CD4-positive, CD25-positive, alpha-beta regulatory T cell (primary cell): ENCODE measurements at regions not wholly inside any gene's neighbourhood (a gene's known extent, or its start where the extent isn't known, plus 50 kb on each side); places are given as distances from the start of the nearest gene placed in this dataset.
A peak's percentile ranks its signal among the peaks of the same experiment; 100 is the strongest.

ENCODE experiments used
- ATAC-seq, 2 donors: fragments of 150-1000 bp; cut with Tn5 transposase; one replicate each; pipeline ENCODE4 v1.10.0; 2021; ENCODE audit warnings: low read depth in 2 of 2, moderate number of reproducible peaks in 2 of 2, moderate library complexity in 1 of 2
- DNase-seq, 3 donors: peaks; one replicate each; pipeline versions ENCODE4 v3.0.0 to v3.0.0-alpha.2; 2012 to 2022; ENCODE audit warnings: mixed read lengths in 1 of 3
- H3K27ac ChIP-seq: one replicate; pipeline ENCODE4 v1.7.0; 2013; ENCODE audit warnings: mild to moderate bottlenecking, low read length; ENCODE audit not compliant: insufficient read depth, poor library complexity, severe bottlenecking
- H3K27me3 ChIP-seq: one replicate; pipeline ENCODE4 v1.7.0; 2013; ENCODE audit warnings: low read length; ENCODE audit not compliant: control insufficient read depth, insufficient read depth
- H3K36me3 ChIP-seq: one replicate; pipeline ENCODE4 v1.7.0; 2013; ENCODE audit warnings: mild to moderate bottlenecking, low read length, moderate library complexity; ENCODE audit not compliant: control insufficient read depth, insufficient read depth
- H3K4me1 ChIP-seq: 2 replicates; pipeline ENCODE4 v1.7.0; 2013; ENCODE audit warnings: mild to moderate bottlenecking, low read length; ENCODE audit not compliant: insufficient read depth, control insufficient read depth, poor library complexity, severe bottlenecking
- H3K4me3 ChIP-seq: one replicate; pipeline ENCODE4 v1.7.0; 2013; ENCODE audit warnings: low read depth, mild to moderate bottlenecking, low read length, moderate library complexity
- H3K9me3 ChIP-seq, 2 experiments: 1 replicate in 1 of 2; 2 replicates in 1 of 2; pipeline ENCODE4 v1.7.0; 2013; ENCODE audit warnings: low read length in 2 of 2, mild to moderate bottlenecking in 1 of 2, moderate library complexity in 1 of 2; ENCODE audit not compliant: control insufficient read depth in 2 of 2
- H3K27ac Mint-ChIP-seq, 3 donors: one replicate each; pipeline ENCODE4 v1.8.0; 2020 to 2022; ENCODE audit warnings: mild to moderate bottlenecking in 3 of 3, mixed read lengths in 3 of 3, moderate library complexity in 2 of 3
- H3K27me3 Mint-ChIP-seq: one replicate; pipeline ENCODE4 v1.8.0; 2022; ENCODE audit warnings: mild to moderate bottlenecking, mixed read lengths
- H3K36me3 Mint-ChIP-seq: one replicate; pipeline ENCODE4 v1.8.0; 2020; ENCODE audit warnings: mixed read lengths
- H3K4me1 Mint-ChIP-seq, 4 donors: one replicate each; pipeline ENCODE4 v1.8.0; 2020 to 2022; ENCODE audit warnings: mixed read lengths in 4 of 4, mild to moderate bottlenecking in 1 of 4
- H3K4me3 Mint-ChIP-seq, 4 donors: one replicate each; pipeline ENCODE4 v1.8.0; 2020 to 2022; ENCODE audit warnings: mild to moderate bottlenecking in 4 of 4, mixed read lengths in 4 of 4, moderate library complexity in 3 of 4
- H3K9me3 Mint-ChIP-seq, 7 donors: one replicate each; pipeline ENCODE4 v1.8.0; 2020 to 2022; ENCODE audit warnings: mixed read lengths in 7 of 7, mild to moderate bottlenecking in 3 of 7, moderate library complexity in 2 of 7

DNA sequence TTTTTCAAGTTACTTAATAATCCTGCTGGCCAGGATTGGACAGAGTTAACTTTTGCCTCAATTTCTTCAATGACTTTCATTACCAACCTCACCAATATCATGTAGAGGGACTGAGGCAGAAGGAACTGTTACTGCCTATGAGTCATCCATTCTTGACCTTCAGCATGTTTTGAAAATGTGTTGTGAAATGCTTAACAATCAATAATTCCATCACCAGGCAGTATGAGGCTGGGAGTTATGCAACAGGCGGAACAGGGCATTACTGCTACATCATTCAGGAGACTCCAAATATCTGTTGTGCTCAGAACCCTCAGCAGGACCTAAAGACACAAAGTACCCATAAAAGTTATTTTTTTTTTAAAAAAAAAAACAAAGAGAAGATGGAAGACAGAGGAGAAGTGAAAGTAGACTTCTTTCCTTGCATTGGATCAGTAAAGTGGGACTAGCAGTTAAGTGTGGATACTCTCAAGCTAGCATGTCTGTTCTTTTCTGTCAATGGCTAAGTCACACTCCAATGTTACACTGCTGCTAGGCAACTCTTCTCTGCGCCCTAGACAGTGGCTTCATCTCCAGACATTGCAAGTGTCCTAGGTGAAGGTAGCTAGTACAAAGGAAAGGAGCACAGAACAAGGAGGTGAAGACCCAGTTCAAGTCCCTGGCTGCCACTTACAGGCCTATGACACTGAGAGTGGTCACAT, 184.9 kb upstream of the LPP start:
- no peak overlapping the region for H3K4me3 ChIP-seq
- Mint-ChIP-seq H3K4me3 (no peak overlapping the region), H3K27me3 (no peaks in the 10 kb centered on the region), H3K36me3 (no peaks in the 10 kb centered on the region), H3K4me1 (peaks cover 2 to 10% (median 4%) of the 10 kb centered on the region in 4 donors), H3K9me3 (no peaks in the 10 kb centered on the region), H3K27ac (no peak overlapping the region)
- peaks cover 7% of the 10 kb centered on the region for H3K4me1 ChIP-seq
- ATAC-seq (no peak), DNase-seq (no peak)
- no peak overlapping the region for H3K27ac ChIP-seq
- H3K9me3 ChIP-seq: no peaks in the 10 kb centered on the region
- H3K36me3 ChIP-seq: no peaks in the 10 kb centered on the region
- H3K27me3 ChIP-seq: no peaks in the 10 kb centered on the region

DNA sequence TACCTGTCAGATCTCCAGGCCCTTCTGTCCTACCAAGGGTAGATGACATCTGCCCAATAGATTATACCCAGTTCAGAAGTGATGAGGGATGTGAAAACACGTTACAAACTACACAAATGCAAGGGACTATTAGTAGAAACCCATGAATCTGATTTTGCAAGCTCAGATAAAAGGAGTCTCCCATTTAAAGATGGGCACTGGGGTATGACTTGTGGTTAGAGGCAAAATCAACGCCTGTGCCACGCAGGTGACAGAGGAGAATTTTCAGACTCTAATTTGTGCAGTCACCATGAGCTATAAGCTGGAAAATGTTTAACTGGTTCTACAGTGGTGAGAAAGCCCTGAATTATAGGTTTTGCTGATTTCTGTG, 184.4 kb upstream of the LPP start:
- Histone ChIP-seq H3K27ac (no peak overlapping the region), H3K4me1 (peaks cover 12% of the 10 kb centered on the region), H3K4me3 (no peak overlapping the region), H3K27me3 (no peaks in the 10 kb centered on the region), H3K36me3 (no peaks in the 10 kb centered on the region), H3K9me3 (no peaks in the 10 kb centered on the region)
- Mint-ChIP-seq H3K36me3 (no peaks in the 10 kb centered on the region), H3K9me3 (no peaks in the 10 kb centered on the region), H3K4me1 (peaks cover 7 to 15% (median 9%) of the 10 kb centered on the region in 4 donors), H3K27ac (no peak overlapping the region), H3K27me3 (no peaks in the 10 kb centered on the region), H3K4me3 (no peak overlapping the region)
- DNase-seq (no peak), ATAC-seq (no peak)

DNA sequence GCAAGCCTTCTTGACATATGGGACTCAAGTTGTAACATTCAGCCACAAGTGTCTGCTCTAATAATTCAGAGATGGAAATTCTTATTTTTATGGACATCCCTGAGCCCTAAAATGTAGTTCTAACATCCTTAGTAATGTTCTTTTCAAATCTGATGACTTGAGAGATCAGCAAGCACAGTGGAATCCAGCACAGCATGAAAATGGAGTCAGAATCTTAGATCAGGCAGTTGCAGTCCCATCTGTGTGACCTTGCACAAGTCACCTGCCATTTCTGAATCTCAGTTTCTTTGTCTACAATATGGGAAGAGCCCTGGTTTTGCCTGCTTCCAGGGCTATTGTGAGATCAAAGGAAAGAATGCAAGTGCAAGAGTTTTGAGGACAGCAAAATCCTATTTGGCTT, 183.9 kb upstream of the LPP start:
- no peak overlapping the region for H3K4me3 ChIP-seq
- Mint-ChIP-seq H3K27me3 (no peaks in the 10 kb centered on the region), H3K27ac (no peak overlapping the region), H3K36me3 (no peaks in the 10 kb centered on the region), H3K4me3 (no peak overlapping the region), H3K9me3 (peaks cover 0 to under 1% (median 0%) of the 10 kb centered on the region in 7 donors), H3K4me1 (peaks cover 13 to 20% (median 14%) of the 10 kb centered on the region in 4 donors)
- H3K9me3 ChIP-seq: no peaks in the 10 kb centered on the region
- ATAC-seq: no peak
- H3K4me1 ChIP-seq: peaks cover 17% of the 10 kb centered on the region
- H3K36me3 ChIP-seq: no peaks in the 10 kb centered on the region
- DNase-seq: no peak
- no peak overlapping the region for H3K27ac ChIP-seq
- no peaks in the 10 kb centered on the region for H3K27me3 ChIP-seq

DNA sequence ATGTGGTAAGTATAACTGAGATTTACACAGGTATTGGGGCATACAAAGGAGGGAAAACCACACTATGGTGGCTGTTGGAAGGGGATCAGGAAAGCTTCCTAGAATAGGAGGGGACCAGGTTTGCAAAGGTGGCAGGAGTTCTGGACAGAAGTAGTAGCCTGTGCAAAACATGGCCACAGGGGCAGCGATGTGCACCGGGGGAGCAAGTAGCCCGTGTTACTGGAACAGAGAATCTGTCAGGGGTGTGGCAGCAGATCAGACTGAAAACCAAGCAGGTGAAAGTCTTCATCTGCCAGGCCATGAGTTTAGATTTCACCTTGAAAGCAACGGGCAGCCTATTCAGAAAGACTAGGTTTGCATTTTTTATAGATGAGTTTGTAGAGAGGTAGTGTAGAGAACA, 182.3 kb upstream of the LPP start:
- ATAC-seq (no peak), DNase-seq (no peak)
- Mint-ChIP-seq H3K27ac (peak overlapping the region in 1 of 3 donors; percentile 8), H3K4me1 (peaks cover 16 to 36% (median 27%) of the 10 kb centered on the region in 4 donors), H3K9me3 (peaks cover 0 to 3% (median 0%) of the 10 kb centered on the region in 7 donors), H3K4me3 (peak overlapping the region in 2 of 4 donors; percentile 0 to 47), H3K27me3 (no peaks in the 10 kb centered on the region), H3K36me3 (no peaks in the 10 kb centered on the region)
- Histone ChIP-seq H3K27me3 (no peaks in the 10 kb centered on the region), H3K4me3 (no peak overlapping the region), H3K36me3 (no peaks in the 10 kb centered on the region), H3K4me1 (peaks cover 33% of the 10 kb centered on the region), H3K9me3 (no peaks in the 10 kb centered on the region), H3K27ac (no peak overlapping the region)

DNA sequence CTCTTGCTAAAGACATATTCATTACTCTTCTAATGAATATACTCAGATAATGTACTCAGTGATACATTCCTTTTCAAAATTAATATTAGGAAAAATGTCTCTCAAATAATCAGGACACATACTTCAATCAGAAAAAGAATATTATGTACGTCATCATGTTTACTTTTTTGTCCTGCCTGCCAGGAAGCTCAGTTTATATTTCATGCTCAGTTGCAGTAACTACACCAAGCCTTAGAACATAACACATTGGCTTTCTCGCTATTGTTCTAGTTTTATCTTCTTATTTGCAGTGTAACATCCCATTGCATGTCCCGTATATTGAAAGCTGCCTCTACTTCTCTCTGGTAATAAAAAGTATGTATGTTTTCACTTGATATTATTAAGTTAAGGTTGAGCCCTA, 181.5 kb upstream of the LPP start:
- H3K27ac Mint-ChIP-seq: no peak overlapping the region
- no peak for DNase-seq

DNA sequence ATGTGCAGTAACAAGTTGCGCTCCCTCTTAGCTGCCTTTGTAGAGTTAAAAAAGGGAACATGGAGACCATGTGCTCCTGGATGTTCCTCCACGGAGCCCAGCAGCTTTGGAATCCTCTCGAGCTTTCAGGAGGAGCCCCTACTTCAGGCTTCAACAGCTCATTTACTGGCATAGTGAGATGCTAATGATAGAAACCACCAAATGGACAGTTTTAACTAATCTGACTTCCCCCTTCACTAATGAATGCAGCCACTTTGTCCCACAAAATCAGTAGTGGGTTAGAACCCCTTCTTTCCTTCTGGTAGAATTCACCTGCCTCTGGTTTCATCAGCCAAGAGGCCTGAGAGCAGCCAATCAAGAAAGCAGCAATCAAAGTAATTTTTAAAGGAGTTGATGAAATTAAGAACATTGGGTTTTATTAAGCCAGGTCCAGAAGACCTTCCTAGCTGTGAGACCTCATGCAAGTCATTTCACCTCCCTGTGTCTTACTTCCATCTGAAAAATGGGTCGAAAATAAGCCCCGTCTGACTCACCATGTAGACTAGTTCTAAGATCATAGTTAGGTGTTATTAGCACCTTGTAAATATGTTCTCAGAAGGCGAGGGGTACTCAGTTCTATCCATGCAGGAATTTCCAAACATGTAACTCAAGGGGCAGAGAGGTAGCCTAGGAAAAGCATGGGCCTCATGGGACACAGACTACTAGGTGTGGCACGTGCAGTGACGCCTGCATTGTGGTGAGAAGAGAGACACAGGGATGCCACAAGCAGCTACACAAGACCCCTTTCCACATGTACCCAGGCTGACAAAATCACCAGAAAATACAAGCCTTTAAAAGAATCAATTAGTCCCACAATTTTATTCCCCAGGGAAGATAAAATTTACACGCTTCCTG, 179.7 kb upstream of the LPP start:
- H3K4me1 Mint-ChIP-seq: peaks cover 21 to 55% (median 43%) of the 10 kb centered on the region in 4 donors
- ATAC-seq: no peak

More for the DNA sequence above, 181.5 kb upstream of the LPP start:
- H3K27me3 ChIP-seq: no peaks in the 10 kb centered on the region
- Mint-ChIP-seq H3K9me3 (peaks cover 0 to 3% (median 0%) of the 10 kb centered on the region in 7 donors), H3K4me1 (peaks cover 16 to 38% (median 29%) of the 10 kb centered on the region in 4 donors), H3K27me3 (no peaks in the 10 kb centered on the region), H3K4me3 (no peak overlapping the region), H3K36me3 (no peaks in the 10 kb centered on the region)
- peaks cover 35% of the 10 kb centered on the region for H3K4me1 ChIP-seq
- no peak overlapping the region for H3K4me3 ChIP-seq
- no peak overlapping the region for H3K27ac ChIP-seq
- no peaks in the 10 kb centered on the region for H3K36me3 ChIP-seq
- H3K9me3 ChIP-seq: no peaks in the 10 kb centered on the region
- no peak for ATAC-seq

DNA sequence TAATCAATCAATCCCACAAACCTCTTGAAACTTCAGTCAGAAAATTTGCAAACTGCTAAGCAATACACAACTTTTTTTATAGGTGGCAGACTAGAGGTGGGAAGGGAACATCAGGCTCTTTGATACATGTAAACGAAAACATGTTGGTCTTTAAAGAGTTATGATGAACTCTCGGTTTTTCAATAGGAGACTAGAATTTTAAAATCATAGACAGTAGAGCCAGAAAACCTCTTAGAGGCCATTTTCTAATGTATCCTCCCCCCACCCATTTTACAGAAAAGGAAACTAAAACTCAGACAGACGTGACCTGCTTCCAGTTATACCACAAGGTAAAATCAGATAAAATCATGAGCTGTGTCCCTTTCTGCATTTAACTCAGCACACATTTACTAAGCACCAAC, 179.1 kb upstream of the LPP start:
- Histone ChIP-seq H3K4me3 (peak overlapping the region; percentile 82), H3K27me3 (no peaks in the 10 kb centered on the region), H3K4me1 (peaks cover 56% of the 10 kb centered on the region), H3K36me3 (no peaks in the 10 kb centered on the region), H3K27ac (peak overlapping the region; percentile 66), H3K9me3 (no peaks in the 10 kb centered on the region)
- ATAC-seq (peak; percentile 58 to 71), DNase-seq (peak in 2 of 3 donors; percentile 54 to 83)
- Mint-ChIP-seq H3K27me3 (no peaks in the 10 kb centered on the region), H3K4me1 (peaks cover 28 to 62% (median 49%) of the 10 kb centered on the region in 4 donors), H3K4me3 (peak overlapping the region; percentile 74 to 93 (median 78)), H3K9me3 (peaks cover 0 to 3% (median 0%) of the 10 kb centered on the region in 7 donors), H3K36me3 (no peaks in the 10 kb centered on the region), H3K27ac (peak overlapping the region; percentile 82 to 94 (median 88))

More for the DNA sequence above, 179.7 kb upstream of the LPP start:
- no peaks in the 10 kb centered on the region for H3K36me3 ChIP-seq
- H3K27me3 Mint-ChIP-seq: no peaks in the 10 kb centered on the region
- peak overlapping the region; percentile 66 for H3K27ac ChIP-seq
- peaks cover 49% of the 10 kb centered on the region for H3K4me1 ChIP-seq
- peak overlapping the region; percentile 82 for H3K4me3 ChIP-seq
- H3K36me3 Mint-ChIP-seq: no peaks in the 10 kb centered on the region
- DNase-seq: no peak
- H3K9me3 ChIP-seq: no peaks in the 10 kb centered on the region
- peaks cover 0 to 3% (median 0%) of the 10 kb centered on the region in 7 donors for H3K9me3 Mint-ChIP-seq
- peak overlapping the region; percentile 74 to 93 (median 78) for H3K4me3 Mint-ChIP-seq
- no peaks in the 10 kb centered on the region for H3K27me3 ChIP-seq
- H3K27ac Mint-ChIP-seq: peak overlapping the region; percentile 82 to 94 (median 88)
